SK-N-MC (cell line): ENCODE measurements at regions not wholly inside any gene's neighbourhood (a gene's known extent, or its start where the extent isn't known, plus 50 kb on each side); places are given as distances from the start of the nearest gene placed in this dataset.

Source experiments
- EZH2 ChIP-seq: fragments of 200-600 bp; sonication (generic); IDR thresholded peaks from one replicate; pipeline ENCODE4 v1.6.1; 2017; ENCODE audit warnings: antibody characterized with exemption
- FOXP2 ChIP-seq: optimal IDR thresholded peaks from 2 replicates; pipeline ENCODE3; 2011; ENCODE audit warnings: mild to moderate bottlenecking, moderate library complexity; ENCODE audit not compliant: insufficient read depth; ENCODE audit errors: extremely low read length, control extremely low read depth
- POLR2AphosphoS5 ChIP-seq: IDR thresholded peaks from 2 replicates; pipeline ENCODE4 v1.6.1; 2012; ENCODE audit warnings: mild to moderate bottlenecking, low read depth, low read length, borderline replicate concordance

GRCh38 chr10:130805635-130806030 is 505.9 kb downstream of the TCERG1L start:
- no peak for TF ChIP-seq POLR2AphosphoS5
- TF ChIP-seq EZH2 = no peak
- TF ChIP-seq FOXP2 = no peak
